Suprapubic skin (tissue), 4 donors: ENCODE measurements at regions not wholly inside any gene's neighbourhood (a gene's known extent, or its start where the extent isn't known, plus 50 kb on each side); places are given as distances from the start of the nearest gene placed in this dataset.
"Not testable (repeated sequence)": the region's sequence is repeated elsewhere in the genome, so short reads cannot be mapped to it uniquely, and the experiment has no call there.

Experiments used
- DNase-seq, 2 donors: peaks; one replicate each; pipeline ENCODE4 v3.0.0-alpha.2; 2019; ENCODE audit warnings: low spot score in 2 of 2
- H3K27ac ChIP-seq: fragments of 200-600 bp; sonication (generic); one replicate; pipeline ENCODE4 v1.5.1; 2019
- H3K27me3 ChIP-seq: fragments of 200-600 bp; sonication (generic); one replicate; pipeline ENCODE4 v1.5.1; 2019
- H3K36me3 ChIP-seq: fragments of 200-600 bp; sonication (generic); one replicate; pipeline ENCODE4 v1.5.1; 2019
- H3K4me1 ChIP-seq: fragments of 200-600 bp; sonication (generic); one replicate; pipeline ENCODE4 v1.5.1; 2019
- H3K4me3 ChIP-seq: fragments of 200-600 bp; sonication (generic); one replicate; pipeline ENCODE4 v1.5.1; 2019; ENCODE audit warnings: mild to moderate bottlenecking
- H3K9me3 ChIP-seq: fragments of 200-600 bp; sonication (generic); one replicate; pipeline ENCODE4 v1.5.1; 2019
- CTCF ChIP-seq, 2 donors: fragments of 200-600 bp in 1 of 2; fragments of 450-650 bp in 1 of 2; sonication (generic) in 1 of 2; IDR thresholded peaks; one replicate each; pipeline ENCODE4 v1.5.1; 2016 to 2019; ENCODE audit warnings: antibody characterized with exemption in 2 of 2, mild to moderate bottlenecking in 1 of 2, moderate library complexity in 1 of 2
- EP300 ChIP-seq: sonication (generic); formaldehyde crosslinking; IDR thresholded peaks from one replicate; pipeline ENCODE4 v1.6.1; 2017; ENCODE audit warnings: antibody characterized with exemption
- POLR2A ChIP-seq, 2 donors: fragments of 450-650 bp; IDR thresholded peaks; one replicate each; pipeline ENCODE4 v1.6.1; 2017; ENCODE audit warnings: antibody characterized with exemption in 2 of 2, mild to moderate bottlenecking in 2 of 2, moderate library complexity in 2 of 2
- POLR2AphosphoS5 ChIP-seq, 3 donors: sonication (generic); formaldehyde crosslinking; IDR thresholded peaks; one replicate each; pipeline ENCODE4 v1.6.1; 2017; ENCODE audit warnings: antibody characterized with exemption in 3 of 3
- WGBS: methylation state at CpG from one replicate; pipeline ENCODE4 v1.1.5; 2018; 5-methylcytosine and 5-hydroxymethylcytosine counted together

DNA sequence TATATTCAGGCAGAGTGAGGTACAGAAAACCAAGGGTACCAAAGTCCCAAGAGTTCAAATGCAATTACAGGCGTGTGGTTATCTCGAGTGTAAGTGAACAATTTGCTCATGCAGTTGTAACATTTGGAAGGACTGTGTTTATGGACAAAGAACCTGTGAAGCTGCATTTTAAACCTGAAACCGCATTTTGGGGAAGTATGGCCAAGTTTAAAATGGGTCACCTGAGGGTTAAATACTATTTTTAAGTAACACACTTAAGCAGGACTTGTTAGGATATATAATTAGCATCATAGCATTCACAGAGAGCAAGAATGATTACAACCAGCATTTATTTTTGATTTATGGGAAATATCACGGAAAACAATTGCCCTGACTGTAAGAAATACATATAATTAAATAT lies 79.1 kb upstream of the LCORL start:
- Histone ChIP-seq H3K27me3 (no peaks in the 10 kb centered on the region), H3K4me3 (no peak overlapping the region), H3K9me3 (no peaks in the 10 kb centered on the region), H3K27ac (no peak overlapping the region), H3K36me3 (no peaks in the 10 kb centered on the region), H3K4me1 (no peaks in the 10 kb centered on the region)
- WGBS = 83% methylated on average over 4 of the region's 4 CpGs
- TF ChIP-seq EP300 = no peak
- TF ChIP-seq POLR2A (IDR thresholded peaks at IDR 0.05) = no peak
- no peak for TF ChIP-seq CTCF (IDR thresholded peaks at IDR 0.05)
- TF ChIP-seq POLR2AphosphoS5 (IDR thresholded peaks at IDR 0.05) = no peak
- DNase-seq = no peak

DNA sequence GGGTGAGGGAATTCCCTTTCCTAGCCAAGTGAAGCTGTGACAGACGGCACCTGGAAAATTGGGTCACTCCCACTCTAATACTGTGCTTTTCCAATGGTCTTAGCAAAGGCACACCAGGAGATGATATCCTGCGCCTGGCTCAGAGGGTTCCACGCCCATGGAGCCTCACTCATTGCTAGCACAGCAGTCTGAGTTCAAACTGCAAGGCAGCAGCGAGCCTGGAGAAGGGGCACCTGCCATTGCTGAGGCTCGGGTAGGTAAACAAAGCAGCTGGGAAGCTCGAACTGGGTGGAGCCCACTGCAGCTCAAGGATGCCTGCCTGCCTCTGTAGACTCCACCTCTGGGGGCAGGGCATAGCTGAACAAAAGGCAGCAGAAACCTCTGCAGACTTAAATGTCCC lies 68.9 kb upstream of the LCORL start:
- not testable (repeated sequence) for H3K9me3 ChIP-seq, H3K4me3 ChIP-seq, H3K27ac ChIP-seq, H3K36me3 ChIP-seq, DNase-seq, H3K4me1 ChIP-seq, H3K27me3 ChIP-seq
- WGBS = 56% methylated on average over 4 of the region's 6 CpGs

DNA sequence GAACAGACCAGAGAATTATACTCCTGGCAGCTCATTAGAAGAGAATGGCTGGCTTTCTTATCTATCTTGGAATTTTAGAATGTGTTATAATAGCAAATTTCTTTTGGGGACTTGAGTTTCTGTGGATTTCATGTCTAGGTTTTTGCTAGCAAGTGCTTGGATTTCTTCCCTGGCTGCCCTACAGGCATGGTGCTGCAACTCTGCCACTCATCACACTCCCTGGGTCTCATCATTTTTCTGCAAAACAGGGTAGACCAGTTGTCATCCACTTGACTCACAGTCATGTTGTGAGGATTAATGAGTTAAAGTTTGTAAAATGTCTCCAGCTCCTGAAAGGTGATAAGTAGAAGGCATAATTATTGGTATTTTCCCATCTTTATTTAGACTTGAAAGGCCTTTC lies 60.7 kb upstream of the LCORL start:
- TF ChIP-seq CTCF (IDR thresholded peaks at IDR 0.05) (no peak), POLR2AphosphoS5 (IDR thresholded peaks at IDR 0.05) (no peak), EP300 (no peak), POLR2A (IDR thresholded peaks at IDR 0.05) (no peak)

DNA sequence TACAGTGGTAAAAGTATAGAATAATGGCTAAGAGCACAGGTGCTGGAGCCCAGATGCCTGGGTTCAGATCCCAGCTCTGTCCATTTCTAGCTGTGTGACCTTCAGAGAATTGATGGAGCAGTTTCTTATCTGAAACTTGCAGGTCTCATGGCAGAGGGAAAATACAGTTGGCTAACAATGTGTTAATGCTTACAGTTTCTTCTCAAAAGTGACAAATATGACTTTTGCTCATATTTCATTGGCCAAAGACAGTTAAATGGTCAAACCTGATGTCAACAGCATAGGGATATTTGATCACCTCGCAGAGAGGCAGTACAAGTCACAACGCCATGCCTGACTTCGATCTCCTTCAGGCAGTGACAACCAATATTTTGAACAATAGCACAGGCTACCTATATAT lies 60.2 kb upstream of the LCORL start:
- no peaks in the 10 kb centered on the region for H3K9me3 ChIP-seq
- 64% methylated on average over 3 of the region's 3 CpGs for WGBS

More for the DNA sequence above, 60.7 kb upstream of the LCORL start:
- peaks cover 2% of the 10 kb centered on the region for H3K27me3 ChIP-seq
- H3K9me3 ChIP-seq = no peaks in the 10 kb centered on the region
- H3K27ac ChIP-seq = no peak overlapping the region
- DNase-seq = no peak
- H3K36me3 ChIP-seq = no peaks in the 10 kb centered on the region
- H3K4me3 ChIP-seq = no peak overlapping the region
- peaks cover 3% of the 10 kb centered on the region for H3K4me1 ChIP-seq

GRCh38 chr4:18077808-18078207 lies 56.3 kb upstream of the LCORL start:
- no peak for DNase-seq
- Histone ChIP-seq H3K36me3 (no peaks in the 10 kb centered on the region), H3K9me3 (no peaks in the 10 kb centered on the region)

More for the DNA sequence above, 60.2 kb upstream of the LCORL start:
- no peak overlapping the region for H3K27ac ChIP-seq
- peaks cover 3% of the 10 kb centered on the region for H3K4me1 ChIP-seq
- TF ChIP-seq POLR2A (IDR thresholded peaks at IDR 0.05) = no peak
- TF ChIP-seq CTCF (IDR thresholded peaks at IDR 0.05) = no peak
- TF ChIP-seq POLR2AphosphoS5 (IDR thresholded peaks at IDR 0.05) = no peak
- TF ChIP-seq EP300 = no peak
- H3K27me3 ChIP-seq = peaks cover 2% of the 10 kb centered on the region
- H3K36me3 ChIP-seq = no peaks in the 10 kb centered on the region
- no peak for DNase-seq
- no peak overlapping the region for H3K4me3 ChIP-seq

More at GRCh38 chr4:18077808-18078207, 56.3 kb upstream of the LCORL start:
- Histone ChIP-seq H3K4me3 (no peak overlapping the region), H3K27ac (no peak overlapping the region), H3K4me1 (no peaks in the 10 kb centered on the region), H3K27me3 (peaks cover 2% of the 10 kb centered on the region)
- 50% methylated on average over 5 of the region's 5 CpGs for WGBS
- TF ChIP-seq POLR2A (IDR thresholded peaks at IDR 0.05) (no peak), CTCF (IDR thresholded peaks at IDR 0.05) (no peak), EP300 (no peak), POLR2AphosphoS5 (IDR thresholded peaks at IDR 0.05) (no peak)
